Panc1 (cell line): ENCODE measurements at regions not wholly inside any gene's neighbourhood (a gene's known extent, or its start where the extent isn't known, plus 50 kb on each side); places are given as distances from the start of the nearest gene placed in this dataset.

Experiments
- ATAC-seq: fragments of 200-7000 bp; cut with Tn5 transposase; 2 replicates; pipeline ENCODE4 v1.9.1; 2020; ENCODE audit warnings: mild to moderate bottlenecking, moderate library complexity
- BruUV-seq: library from RNA; stranded (reverse); fragments of 400-500 nt; replicated peaks from 2 replicates; lab custom pipeline; 2021; lab: Mats Ljungman, UMichigan
- CTCF ChIA-PET: fragments of 300-600 bp; sonication (Branson Sonifier 250); formaldehyde crosslinking; loops from one replicate; lab custom pipeline; 2022; ENCODE audit warnings: antibody characterized with exemption; lab: Charles Lee
- POLR2A ChIA-PET: fragments of 300-600 bp; sonication (Branson Sonifier 250); formaldehyde crosslinking; loops from one replicate; lab custom pipeline; 2022; ENCODE audit warnings: antibody characterized with exemption; lab: Charles Lee
- DNase-seq: peaks from one replicate; pipeline ENCODE4 v3.0.0-alpha.2; 2010; ENCODE audit warnings: low read depth, low spot score
- H3K27ac ChIP-seq: 2 replicates; pipeline ENCODE4 v1.5.1; 2011; ENCODE audit warnings: mild to moderate bottlenecking, low read length, inconsistent platforms
- H3K27me3 ChIP-seq: fragments of 200-500 bp; sonication (Bioruptor generic); 2 replicates; pipeline ENCODE4 v1.6.0; 2014; ENCODE audit warnings: low read length, inconsistent platforms; ENCODE audit not compliant: control insufficient read depth, insufficient read depth
- H3K36me3 ChIP-seq: fragments of 200-500 bp; sonication (Bioruptor generic); 2 replicates; pipeline ENCODE4 v1.5.1; 2014; ENCODE audit warnings: inconsistent platforms, mild to moderate bottlenecking, low read length, moderate library complexity; ENCODE audit not compliant: control insufficient read depth, insufficient read depth
- H3K4me1 ChIP-seq: 2 replicates; pipeline ENCODE4 v1.5.1; 2011; ENCODE audit warnings: inconsistent platforms, mild to moderate bottlenecking, low read length, moderate library complexity; ENCODE audit not compliant: control insufficient read depth, insufficient read depth
- H3K4me3 ChIP-seq, 2 experiments: 2 replicates each; pipeline ENCODE4 v1.5.1; 2011 to 2012; ENCODE audit warnings: low read depth in 2 of 2, low read length in 2 of 2, mild to moderate bottlenecking in 2 of 2, inconsistent platforms in 1 of 2, moderate library complexity in 1 of 2
- H3K9me3 ChIP-seq: fragments of 200-500 bp; sonication (Bioruptor generic); 2 replicates; pipeline ENCODE4 v1.5.1; 2014; ENCODE audit warnings: low read depth, mild to moderate bottlenecking, inconsistent platforms, low read length, moderate library complexity; ENCODE audit not compliant: control insufficient read depth, insufficient read depth
- CTCF ChIP-seq: fragments of 450-650 bp; IDR thresholded peaks from 2 replicates; pipeline ENCODE4 v1.5.1; 2017; ENCODE audit warnings: mild to moderate bottlenecking
- POLR2AphosphoS5 ChIP-seq: IDR thresholded peaks from 2 replicates; pipeline ENCODE4 v1.6.1; 2012; ENCODE audit warnings: mild to moderate bottlenecking, low read depth, low read length, moderate library complexity
- REST ChIP-seq, 2 experiments: IDR thresholded peaks; 2 replicates each; pipeline ENCODE4 v1.6.1; 2011 to 2012; ENCODE audit warnings: low read depth in 2 of 2, control low read depth in 1 of 2, low read length in 1 of 2, mild to moderate bottlenecking in 1 of 2, moderate library complexity in 1 of 2; ENCODE audit not compliant: insufficient read depth in 1 of 2
- SIN3A ChIP-seq: IDR thresholded peaks from 2 replicates; pipeline ENCODE4 v1.6.1; 2012; ENCODE audit warnings: low read depth, mild to moderate bottlenecking, low read length, moderate library complexity, borderline replicate concordance; ENCODE audit not compliant: insufficient read depth
- TCF7L2 ChIP-seq: IDR thresholded peaks from 2 replicates; pipeline ENCODE4 v1.6.1; 2011; ENCODE audit warnings: mild to moderate bottlenecking, low read depth, low read length, inconsistent platforms
- in situ Hi-C: cut with HindIII; loops from 2 replicates; pipeline ENCODE4 v1.10.0; 2016; ENCODE audit warnings: low sequenced_read_pairs, low pct_unique_long_range_greater_than_20kb
- intact Hi-C: fragments of 100-400 bp; cut with micrococcal nuclease; formaldehyde crosslinking; loops from one replicate; pipeline ENCODE4 v1.10.0; 2022; ENCODE audit not compliant: unreplicated experiment

GRCh38 chr2:117217145-117217544 lies 597.3 kb upstream of the DDX18 start:
- DNase-seq (no peak), ATAC-seq (no peak)
- H3K27ac ChIP-seq = no peak overlapping the region
- CTCF ChIA-PET = no interaction called here
- no peaks in the 10 kb centered on the region for H3K36me3 ChIP-seq
- H3K4me1 ChIP-seq = no peaks in the 10 kb centered on the region
- H3K9me3 ChIP-seq = no peaks in the 10 kb centered on the region
- in situ Hi-C loops = no loop called here
- H3K27me3 ChIP-seq = no peaks in the 10 kb centered on the region
- no peak overlapping the region for H3K4me3 ChIP-seq
- intact Hi-C loops = no loop called here
- POLR2A ChIA-PET = no interaction called here
- no TSS peak for BruUV-seq
- TF ChIP-seq TCF7L2 (no peak), REST (IDR thresholded peaks at IDR 0.05; ENCODE audit: insufficient read depth in 1 of 2, low read depth in 2 of 2, low read length in 1 of 2) (no peak), CTCF (no peak), SIN3A (no peak), POLR2AphosphoS5 (no peak)

GRCh38 chr2:117222809-117223208 lies 591.7 kb upstream of the DDX18 start:
- ChIA-PET CTCF (no interaction called here), POLR2A (no interaction called here)
- intact Hi-C loops = no loop called here
- in situ Hi-C loops = no loop called here
- Histone ChIP-seq H3K4me1 (no peaks in the 10 kb centered on the region), H3K4me3 (no peak overlapping the region), H3K36me3 (no peaks in the 10 kb centered on the region), H3K9me3 (no peaks in the 10 kb centered on the region), H3K27ac (no peak overlapping the region), H3K27me3 (no peaks in the 10 kb centered on the region)
- no peak for DNase-seq
- ATAC-seq = no peak
- TF ChIP-seq SIN3A = no peak
- TF ChIP-seq CTCF = no peak
- BruUV-seq = no TSS peak
